ELF-1 (cell line): ENCODE measurements at regions not wholly inside any gene's neighbourhood (a gene's known extent, or its start where the extent isn't known, plus 50 kb on each side); places are given as distances from the start of the nearest gene placed in this dataset.

ENCODE experiments used
- DNase-seq: peaks from one replicate; pipeline ENCODE4 v3.0.0-alpha.2; 2016; ENCODE audit warnings: low read depth, low spot score

DNA sequence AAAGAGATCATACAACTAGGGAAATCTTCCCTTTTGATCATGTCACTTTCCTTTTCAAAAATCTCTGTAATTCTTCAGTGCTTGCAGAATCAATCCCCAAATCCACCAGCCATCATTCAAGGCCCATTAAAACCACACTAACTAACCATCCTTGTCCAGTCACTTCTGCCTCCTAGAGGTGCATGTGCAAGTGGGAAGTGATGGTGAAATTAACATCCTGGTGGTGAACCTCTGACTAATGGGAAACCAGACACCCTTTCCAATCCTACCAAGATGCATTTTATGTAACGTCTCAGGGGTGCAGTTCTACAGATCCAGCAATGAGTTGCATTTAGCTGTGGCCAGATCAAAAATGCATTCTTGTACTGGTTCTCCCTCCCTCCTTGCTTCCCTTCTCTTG, 341.8 kb downstream of the RAPGEF2 start:
- DNase-seq: no peak

GRCh38 chr4:159445692-159446091, 342.8 kb downstream of the RAPGEF2 start:
- DNase-seq: no peak

DNA sequence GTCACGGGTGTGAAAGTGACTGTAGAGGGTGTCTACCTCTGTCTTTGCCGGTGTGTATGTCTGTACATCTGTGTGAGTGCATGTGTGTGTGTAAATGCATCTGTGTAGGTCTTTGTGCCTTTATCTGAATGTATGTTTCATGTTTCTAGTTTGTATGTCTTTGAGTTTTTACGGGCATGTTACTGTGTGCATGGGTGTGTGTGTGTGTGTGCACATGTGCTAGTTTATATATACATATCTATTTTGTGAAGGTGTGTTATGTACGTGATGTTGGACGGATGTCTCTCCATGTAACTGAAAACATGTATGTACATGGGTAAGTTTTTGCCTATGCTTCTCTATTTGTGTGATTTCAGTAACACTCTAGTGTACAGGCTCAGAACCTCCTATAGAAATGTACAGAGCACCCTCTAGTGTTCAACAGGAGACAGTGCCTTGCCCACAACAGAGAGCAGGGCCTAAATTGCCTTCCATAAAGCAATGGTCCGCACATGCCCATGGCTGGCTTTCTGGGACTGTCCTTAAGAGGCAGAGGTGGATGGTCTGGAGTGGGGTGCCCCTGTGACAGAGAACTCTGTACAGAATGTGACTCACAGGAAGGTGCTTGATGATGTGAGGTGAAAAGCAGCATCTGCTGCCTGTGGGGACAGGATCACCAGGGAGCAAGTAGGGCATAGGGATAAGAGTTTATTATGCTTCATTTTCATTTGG, 343.5 kb downstream of the RAPGEF2 start:
- peak; percentile 53 for DNase-seq

- no peak for DNase-seq
Measured at GRCh38 chr4:159447296-159447695, 344.4 kb downstream of the RAPGEF2 start.

- DNase-seq: no peak
Measured at GRCh38 chr4:159451006-159451405, 348.1 kb downstream of the RAPGEF2 start.

DNA sequence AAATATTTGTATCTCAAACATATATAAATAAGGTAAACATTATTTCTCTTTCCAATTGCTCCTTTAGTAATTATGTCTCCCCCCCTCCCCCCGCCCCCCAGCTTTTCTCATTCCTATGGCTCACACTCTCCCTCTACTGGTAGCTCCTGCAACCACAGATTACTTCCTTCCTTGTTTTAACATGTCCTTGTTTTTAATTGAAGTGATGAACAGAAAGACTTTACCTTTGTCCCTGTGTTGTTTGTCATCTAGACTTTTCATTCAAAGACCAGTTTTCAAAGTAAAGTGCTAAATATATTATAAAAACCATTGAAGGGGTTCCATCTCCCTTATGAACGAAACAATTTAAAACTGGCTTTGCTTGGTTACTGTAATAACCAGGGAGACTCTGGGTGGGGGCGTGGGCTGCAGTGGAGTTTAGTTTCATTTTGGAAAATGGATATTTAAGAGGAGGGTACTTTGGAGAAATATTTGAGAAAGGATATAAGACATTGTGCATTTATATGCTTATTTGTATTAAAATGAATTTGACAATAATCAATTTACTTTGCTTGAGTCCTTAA, 352.9 kb downstream of the RAPGEF2 start:
- DNase-seq: no peak

DNA sequence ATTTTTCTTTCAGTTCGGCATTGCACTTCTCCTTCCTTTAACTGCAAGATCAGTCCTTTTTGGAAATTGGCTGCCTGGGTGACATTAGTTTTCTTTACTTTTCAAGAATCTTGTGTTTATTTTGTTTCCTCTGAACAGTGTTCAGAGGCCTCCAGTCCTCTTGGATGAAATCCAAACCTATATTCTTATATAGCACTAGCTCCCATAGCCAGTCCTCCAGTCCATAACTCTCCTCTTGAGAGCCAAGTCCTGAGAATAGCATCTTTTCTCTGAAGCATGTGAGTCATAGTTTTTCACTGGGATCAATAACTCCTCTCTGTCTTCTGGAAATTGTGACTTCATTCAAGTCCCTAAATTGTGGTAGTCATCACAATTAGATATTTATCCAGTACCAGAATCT, 357.5 kb downstream of the RAPGEF2 start:
- DNase-seq: no peak

DNA sequence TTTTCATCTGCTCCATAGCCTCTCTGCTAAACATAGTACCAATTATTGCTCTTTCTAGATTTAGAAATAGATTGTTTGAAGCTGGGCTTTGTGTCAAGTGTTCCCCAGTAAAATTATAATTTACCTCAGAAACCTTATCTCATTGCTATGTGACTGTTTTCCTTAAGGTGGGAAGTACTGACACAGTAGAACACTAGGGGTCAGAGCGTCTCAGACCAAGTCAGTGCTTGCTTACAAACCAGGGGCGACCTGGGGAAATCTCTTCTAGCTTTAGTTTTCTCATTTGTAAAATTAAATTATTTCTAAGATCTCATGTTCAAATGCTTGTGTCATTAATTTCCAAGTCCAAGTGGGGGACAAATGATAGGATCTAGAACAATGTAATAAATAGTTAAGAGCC, 360.4 kb downstream of the RAPGEF2 start:
- no peak for DNase-seq

GRCh38 chr4:159464302-159464701, 361.4 kb downstream of the RAPGEF2 start:
- DNase-seq: no peak

DNA sequence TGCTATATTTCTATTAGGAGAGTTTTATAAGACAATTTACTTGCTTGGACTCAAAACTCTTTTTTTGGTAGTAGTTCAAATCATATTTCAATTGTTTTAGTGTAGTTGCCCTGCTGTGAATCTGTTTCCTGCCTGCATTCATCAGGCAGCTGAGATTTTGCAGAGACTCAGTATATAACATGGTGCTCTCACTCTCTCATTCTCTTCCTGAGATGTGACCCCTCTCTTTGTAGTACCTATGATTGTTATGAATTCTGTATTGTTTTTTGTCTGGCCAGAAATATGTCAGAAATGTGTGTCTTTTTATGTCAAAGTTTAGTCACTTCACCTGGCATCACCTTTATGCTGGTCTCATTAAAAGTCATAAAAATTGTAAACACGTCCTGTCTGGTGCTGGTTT, 374.0 kb downstream of the RAPGEF2 start:
- no peak for DNase-seq

- DNase-seq: no peak
Measured at GRCh38 chr4:159480826-159481225, 377.9 kb downstream of the RAPGEF2 start.

DNA sequence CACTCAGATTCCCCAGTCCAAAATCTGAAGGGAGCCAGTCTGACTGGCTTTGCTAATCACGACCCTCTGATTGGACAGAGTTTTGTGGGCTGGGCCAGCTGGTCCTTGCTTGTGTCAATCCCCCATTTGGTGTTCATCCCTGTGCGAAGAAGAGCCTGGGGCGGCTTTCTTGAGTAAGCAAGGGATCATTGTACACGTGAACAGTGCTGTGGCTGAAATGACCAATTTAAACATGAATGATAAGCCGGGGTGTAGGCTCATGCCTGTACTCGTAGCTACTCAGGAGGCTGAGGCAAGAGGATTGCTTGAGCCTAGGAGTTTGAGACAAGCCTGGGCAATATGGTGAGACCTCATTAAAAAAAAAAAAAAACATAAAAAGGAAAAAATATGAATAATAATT, 379.1 kb downstream of the RAPGEF2 start:
- peak; percentile 10 for DNase-seq

DNA sequence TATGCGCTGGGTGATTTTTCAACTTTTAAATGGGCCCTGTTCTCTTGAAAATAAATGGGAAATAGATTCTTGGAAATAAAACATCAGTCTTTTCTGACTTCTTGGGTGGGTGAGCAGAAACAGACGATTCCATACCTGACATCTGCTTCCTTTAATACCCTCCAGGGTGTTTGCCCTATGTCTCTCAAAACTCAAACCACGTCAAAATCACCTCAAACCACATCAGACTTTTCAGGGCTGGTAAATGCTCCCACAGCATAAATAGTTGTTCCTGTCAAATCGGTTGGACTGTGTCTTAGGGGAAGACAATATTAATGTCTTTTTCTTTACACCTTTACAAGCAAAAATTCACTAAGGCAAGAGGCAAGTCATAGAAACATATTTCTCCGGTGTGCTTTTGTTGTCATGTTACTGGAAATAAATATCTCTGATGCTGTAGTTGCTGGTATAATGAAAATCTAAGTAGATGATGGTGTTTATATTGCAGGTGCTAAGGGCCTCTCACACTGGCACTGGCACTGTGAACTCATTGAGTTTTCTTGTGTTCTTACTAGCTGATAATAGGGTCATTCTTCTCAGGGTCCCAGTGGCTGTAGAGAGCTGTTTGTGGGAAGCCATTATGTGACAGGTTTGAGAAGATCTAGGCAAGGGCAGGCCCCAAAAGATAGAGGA, 380.4 kb downstream of the RAPGEF2 start:
- DNase-seq: no peak

- DNase-seq: peak; percentile 30
Measured at GRCh38 chr4:159483782-159484741, 381.2 kb downstream of the RAPGEF2 start.

- no peak for DNase-seq
Measured at GRCh38 chr4:159484864-159485263, 382.0 kb downstream of the RAPGEF2 start.

GRCh38 chr4:159487284-159487747, 384.4 kb downstream of the RAPGEF2 start:
- DNase-seq: peak; percentile 74

DNA sequence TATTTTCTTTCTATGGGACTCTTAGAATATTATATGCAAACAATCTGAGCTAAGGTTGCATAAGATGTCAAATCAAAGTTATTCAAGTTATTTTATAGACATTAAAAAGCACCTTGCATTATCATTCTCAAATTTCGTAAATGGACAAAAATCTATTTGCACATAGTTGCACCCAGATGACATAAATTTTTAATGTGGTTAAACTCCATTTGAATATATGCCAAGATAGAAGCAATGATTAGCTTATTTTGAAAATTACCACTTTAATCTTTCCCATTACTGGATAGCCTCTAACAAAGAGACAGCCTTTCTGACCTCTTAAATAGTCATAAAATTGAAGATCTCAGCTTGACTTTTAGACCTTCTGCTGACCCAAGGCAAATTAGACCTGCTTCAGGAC, 386.8 kb downstream of the RAPGEF2 start:
- DNase-seq: no peak

DNA sequence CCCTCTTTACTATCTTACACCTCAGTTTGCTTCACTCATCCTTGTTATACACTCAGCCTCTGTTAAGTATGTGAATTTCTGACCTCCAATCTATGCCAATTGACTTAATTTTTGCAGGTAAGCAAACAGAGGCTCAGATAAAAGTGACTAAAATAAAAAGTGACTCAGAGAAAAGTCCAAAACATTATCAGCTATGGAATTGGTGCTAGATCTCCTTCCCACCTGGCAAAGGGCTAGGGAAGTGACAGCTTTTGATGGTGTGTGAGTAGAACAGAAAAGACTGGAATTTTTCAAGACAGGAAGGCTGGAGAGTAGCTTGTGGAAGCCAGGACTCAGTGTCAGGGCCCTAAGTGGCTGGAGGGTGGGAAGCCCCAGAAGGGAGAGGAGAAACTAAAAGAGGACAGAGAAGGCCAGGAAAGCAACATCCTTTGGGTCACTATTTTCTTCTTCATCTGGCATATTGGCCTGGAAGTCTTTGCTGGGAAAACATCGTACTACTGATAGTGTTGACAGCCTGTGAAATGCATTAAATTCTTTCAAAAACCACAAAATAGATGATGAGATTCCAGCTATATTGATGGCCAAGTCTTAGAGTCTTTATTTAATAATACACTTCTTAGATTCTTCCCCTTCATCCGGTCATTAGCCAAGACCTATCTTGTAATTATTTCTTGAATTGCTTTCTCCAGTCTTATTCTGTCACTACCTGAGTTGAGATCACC, 392.8 kb downstream of the RAPGEF2 start:
- DNase-seq: no peak

GRCh38 chr4:159496248-159496647, 393.4 kb downstream of the RAPGEF2 start:
- DNase-seq: no peak

- DNase-seq: no peak
Measured at GRCh38 chr4:159497936-159498335, 395.1 kb downstream of the RAPGEF2 start.

- DNase-seq: peak; percentile 53
Measured at GRCh38 chr4:159498446-159499115, 395.7 kb downstream of the RAPGEF2 start.
